ENCODE measurements at regions not wholly inside any gene's neighbourhood (a gene's known extent, or its start where the extent isn't known, plus 50 kb on each side); places are given as distances from the start of the nearest gene placed in this dataset.

DNA sequence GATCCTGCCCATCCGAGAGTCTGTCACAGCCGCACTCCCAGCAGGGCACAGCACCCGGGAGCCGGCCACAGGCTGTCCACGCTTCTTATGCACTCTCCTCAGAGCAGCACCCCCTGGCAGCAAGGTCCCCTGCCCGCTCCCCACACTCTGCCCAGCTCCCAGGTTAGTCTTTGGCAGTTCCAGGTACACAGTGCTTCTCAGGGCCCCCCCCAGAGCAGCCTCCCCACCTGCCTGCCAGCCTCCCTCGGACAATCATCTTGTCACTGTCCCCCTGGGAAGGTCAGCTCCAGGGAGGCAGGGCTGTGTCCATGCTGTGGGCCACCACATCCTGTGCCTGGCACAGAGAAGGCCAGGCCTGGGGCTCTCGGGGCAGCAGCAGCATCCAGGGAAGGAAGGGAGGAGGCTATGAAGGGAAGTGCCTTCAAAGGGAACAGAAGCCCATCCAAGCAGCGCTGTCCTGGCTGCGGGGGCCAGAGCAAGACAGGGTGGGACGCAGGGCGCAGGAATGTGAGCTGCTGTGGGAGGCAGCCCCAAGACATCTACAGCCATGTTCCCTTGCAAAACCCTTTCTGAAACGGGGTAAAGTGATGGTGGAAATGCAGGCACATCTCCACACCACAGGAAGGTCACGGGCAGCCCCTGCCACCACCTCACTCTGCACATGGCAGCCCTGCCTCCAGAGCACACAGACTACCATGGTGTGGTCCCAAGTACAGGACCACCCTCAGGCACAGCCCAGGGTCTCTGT, 68.6 kb upstream of the ADAMTS2 start:
- no peaks in the 10 kb centered on the region for H3K9me3 ChIP-seq
- no peak overlapping the region for H3K4me3 ChIP-seq
- no peaks in the 10 kb centered on the region for H3K4me1 ChIP-seq
- H3K36me3 ChIP-seq = no peaks in the 10 kb centered on the region
- H3K27me3 ChIP-seq = no peaks in the 10 kb centered on the region
- intact Hi-C loops (cut with DNase I; ENCODE audit: low total_unique reads) = no loop called here
- DNase-seq = no peak
- H3K27ac ChIP-seq = no peak overlapping the region
- TF ChIP-seq, protein P1, sequence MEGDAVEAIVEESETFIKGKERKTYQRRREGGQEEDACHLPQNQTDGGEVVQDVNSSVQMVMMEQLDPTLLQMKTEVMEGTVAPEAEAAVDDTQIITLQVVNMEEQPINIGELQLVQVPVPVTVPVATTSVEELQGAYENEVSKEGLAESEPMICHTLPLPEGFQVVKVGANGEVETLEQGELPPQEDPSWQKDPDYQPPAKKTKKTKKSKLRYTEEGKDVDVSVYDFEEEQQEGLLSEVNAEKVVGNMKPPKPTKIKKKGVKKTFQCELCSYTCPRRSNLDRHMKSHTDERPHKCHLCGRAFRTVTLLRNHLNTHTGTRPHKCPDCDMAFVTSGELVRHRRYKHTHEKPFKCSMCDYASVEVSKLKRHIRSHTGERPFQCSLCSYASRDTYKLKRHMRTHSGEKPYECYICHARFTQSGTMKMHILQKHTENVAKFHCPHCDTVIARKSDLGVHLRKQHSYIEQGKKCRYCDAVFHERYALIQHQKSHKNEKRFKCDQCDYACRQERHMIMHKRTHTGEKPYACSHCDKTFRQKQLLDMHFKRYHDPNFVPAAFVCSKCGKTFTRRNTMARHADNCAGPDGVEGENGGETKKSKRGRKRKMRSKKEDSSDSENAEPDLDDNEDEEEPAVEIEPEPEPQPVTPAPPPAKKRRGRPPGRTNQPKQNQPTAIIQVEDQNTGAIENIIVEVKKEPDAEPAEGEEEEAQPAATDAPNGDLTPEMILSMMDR (IDR thresholded peaks at IDR 0.05) = no peak
- TF ChIP-seq POLR2A (IDR thresholded peaks at IDR 0.05) = no peak

DNA sequence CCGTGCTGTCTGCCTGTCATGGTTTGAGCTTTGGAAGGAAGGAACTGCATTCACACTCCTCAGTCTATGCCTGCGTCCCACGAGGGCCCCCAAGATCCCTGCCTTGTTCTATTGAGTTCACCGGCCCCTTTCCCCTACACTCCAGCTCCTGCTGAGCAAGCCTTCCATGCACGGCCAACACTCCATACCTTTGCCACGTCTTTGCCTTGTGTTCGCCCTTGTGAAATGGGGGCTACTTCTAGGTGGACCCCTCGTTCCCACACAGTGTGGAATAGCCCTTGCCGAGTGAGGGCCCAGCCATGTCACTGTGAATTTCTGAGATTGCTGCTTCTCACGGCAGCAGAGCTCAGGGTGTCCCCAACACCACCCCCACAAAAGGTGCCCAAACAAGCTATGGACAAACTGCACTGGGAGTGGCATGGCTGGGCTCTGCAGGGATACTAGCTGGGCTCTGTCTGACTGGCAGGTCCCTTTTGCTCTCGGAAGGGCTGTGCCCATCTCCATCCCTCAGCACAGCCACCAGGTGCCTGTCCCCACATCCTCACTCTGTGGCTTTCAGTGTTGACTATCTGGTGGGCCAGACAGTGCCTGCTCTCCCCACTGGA, 67.9 kb upstream of the ADAMTS2 start:
- H3K27ac ChIP-seq = no peak overlapping the region
- no peaks in the 10 kb centered on the region for H3K9me3 ChIP-seq
- no peaks in the 10 kb centered on the region for H3K4me1 ChIP-seq
- no peaks in the 10 kb centered on the region for H3K27me3 ChIP-seq
- no peak for DNase-seq
- intact Hi-C loops (cut with DNase I; ENCODE audit: low total_unique reads) = no loop called here
- no peak overlapping the region for H3K4me3 ChIP-seq
- no peaks in the 10 kb centered on the region for H3K36me3 ChIP-seq
- no peak for TF ChIP-seq POLR2A (IDR thresholded peaks at IDR 0.05)
- TF ChIP-seq, protein P1 (IDR thresholded peaks at IDR 0.05) = no peak

DNA sequence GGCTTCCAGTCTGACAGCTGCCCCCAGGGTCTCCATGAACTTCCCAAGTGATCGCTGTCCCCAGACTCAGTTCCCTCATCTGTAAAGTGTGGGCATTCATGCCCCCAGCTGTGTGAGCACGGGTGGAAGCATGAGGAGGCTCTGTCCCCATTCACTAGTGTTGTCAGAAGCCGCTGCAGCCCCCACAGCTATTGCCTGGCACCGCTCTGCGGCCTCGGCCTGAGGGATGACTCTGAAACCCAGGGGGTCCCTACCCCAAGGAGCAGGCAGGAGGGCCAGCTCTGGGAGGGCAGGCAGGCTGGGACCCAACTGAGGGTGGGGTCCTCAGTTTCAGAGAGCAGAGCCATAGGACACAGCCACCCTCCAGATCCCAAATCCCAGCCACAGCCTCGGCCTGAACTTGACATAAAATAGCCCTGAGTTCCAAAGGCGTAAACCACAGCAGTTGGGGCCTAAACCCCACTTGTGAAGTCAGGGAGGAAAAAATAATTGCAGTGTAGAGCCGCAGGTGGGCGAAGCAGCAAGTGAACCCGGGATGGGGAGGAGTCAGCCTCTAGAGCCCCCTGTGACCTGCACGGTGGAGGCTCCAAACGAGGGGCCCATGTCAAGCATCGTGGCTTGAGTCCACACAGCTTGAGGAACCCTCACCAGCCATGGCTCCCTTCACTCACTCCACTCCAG, 66.0 kb upstream of the ADAMTS2 start:
- TF ChIP-seq POLR2A (IDR thresholded peaks at IDR 0.05) = no peak
- TF ChIP-seq, protein P1 (IDR thresholded peaks at IDR 0.05) = no peak
- H3K9me3 ChIP-seq = no peaks in the 10 kb centered on the region
- H3K36me3 ChIP-seq = no peaks in the 10 kb centered on the region
- intact Hi-C loops (cut with DNase I; ENCODE audit: low total_unique reads) = no loop called here
- no peak overlapping the region for H3K27ac ChIP-seq
- no peaks in the 10 kb centered on the region for H3K4me1 ChIP-seq
- DNase-seq = no peak
- no peak overlapping the region for H3K4me3 ChIP-seq
- no peaks in the 10 kb centered on the region for H3K27me3 ChIP-seq

DNA sequence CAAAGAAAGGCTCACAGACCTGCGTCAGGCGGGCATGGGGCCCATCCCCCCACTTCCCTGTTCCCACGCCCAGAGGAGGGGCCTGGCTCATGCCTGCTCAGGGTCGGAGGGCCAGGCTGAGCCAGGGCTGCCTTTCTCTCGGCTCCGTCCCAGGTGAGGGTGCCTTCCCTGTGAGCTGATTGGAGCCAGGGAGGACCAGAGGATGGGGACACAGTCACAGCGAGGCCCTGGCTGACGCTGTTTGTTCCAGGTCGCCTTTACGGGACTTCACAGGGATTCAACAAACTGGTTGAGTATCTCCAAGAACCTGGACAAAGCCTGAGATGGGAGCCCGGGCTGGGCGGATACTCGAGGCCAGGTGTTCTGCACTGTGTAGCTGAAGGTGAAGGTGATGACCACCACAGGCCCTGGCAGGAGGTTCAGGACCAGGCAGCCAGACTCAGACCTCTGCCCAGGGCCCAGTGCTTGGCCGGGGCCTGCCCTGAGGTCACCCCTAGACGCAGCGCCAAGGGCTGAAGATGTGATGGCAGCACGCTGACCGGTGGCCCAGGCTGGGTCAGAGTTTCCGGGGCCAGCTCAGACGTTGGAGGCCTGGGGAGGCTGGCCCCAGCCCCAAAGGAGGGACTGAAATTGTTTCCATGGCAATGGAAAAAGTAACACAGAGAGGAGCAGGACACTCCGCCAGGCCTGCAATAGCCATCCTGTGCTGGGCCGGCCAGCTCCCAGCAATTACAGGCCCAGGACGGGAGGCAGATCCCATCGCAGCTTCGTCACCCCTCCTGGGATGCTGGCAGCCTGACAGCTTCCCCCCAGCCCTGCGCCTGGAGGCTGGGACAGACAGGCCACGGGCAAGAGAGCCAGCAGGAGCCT, 65.3 kb upstream of the ADAMTS2 start:
- H3K9me3 ChIP-seq = no peaks in the 10 kb centered on the region
- intact Hi-C loops (cut with DNase I; ENCODE audit: low total_unique reads) = no loop called here
- no peak overlapping the region for H3K27ac ChIP-seq
- H3K36me3 ChIP-seq = no peaks in the 10 kb centered on the region
- no peak for DNase-seq
- no peak for TF ChIP-seq POLR2A (IDR thresholded peaks at IDR 0.05)
- TF ChIP-seq, protein P1 (IDR thresholded peaks at IDR 0.05) = no peak
- no peaks in the 10 kb centered on the region for H3K4me1 ChIP-seq
- H3K27me3 ChIP-seq = no peaks in the 10 kb centered on the region
- no peak overlapping the region for H3K4me3 ChIP-seq

All from uterus (tissue), 3 donors.